ENCODE measurements at regions not wholly inside any gene's neighbourhood (a gene's known extent, or its start where the extent isn't known, plus 50 kb on each side); places are given as distances from the start of the nearest gene placed in this dataset.
"Not testable (repeated sequence)": the region's sequence is repeated elsewhere in the genome, so short reads cannot be mapped to it uniquely, and the experiment has no call there.

DNA sequence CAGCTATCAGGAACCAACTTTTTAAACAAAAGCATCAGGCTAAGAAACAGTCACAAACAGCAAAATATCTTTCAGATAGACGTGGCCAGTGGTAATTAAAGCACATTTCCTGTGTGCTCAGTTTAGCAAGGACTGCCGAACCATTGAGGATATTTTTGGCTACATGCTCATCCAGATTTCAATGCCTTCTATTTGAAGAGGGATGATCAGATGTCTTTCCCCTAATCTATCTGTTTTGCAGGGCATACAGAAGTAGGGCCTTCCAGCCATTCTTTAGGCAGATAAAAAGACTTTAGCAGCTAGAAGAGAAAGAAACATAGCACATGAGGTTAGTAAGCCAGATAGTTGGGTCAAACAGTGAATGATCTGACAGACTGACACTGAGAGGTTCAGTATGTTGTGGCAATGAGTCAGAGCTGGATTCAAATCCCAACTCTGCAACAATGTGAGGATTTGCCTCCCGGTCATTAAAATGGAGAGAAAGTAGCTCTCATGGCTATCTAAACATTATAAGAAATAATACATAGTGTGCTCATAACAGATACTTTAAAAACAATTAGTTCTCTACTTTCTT lies 100.0 kb upstream of the PRKG2 start:
- no peak overlapping the region for H2BK120ac ChIP-seq (ENCODE audit: low read depth, low read length)
- H4K5ac ChIP-seq (ENCODE audit: low read length): no peak overlapping the region
- H3K36me3 ChIP-seq (ENCODE audit: control insufficient read depth, insufficient read depth, low read length): no peaks in the 10 kb centered on the region
- no peak overlapping the region for H2BK15ac ChIP-seq (replicated peaks; ENCODE audit: low read depth)
- no peak overlapping the region for H3K9ac ChIP-seq (ENCODE audit: low read length)
- H3K4me3 ChIP-seq (ENCODE audit: low read length): no peak overlapping the region
- no peak overlapping the region for H3K18ac ChIP-seq (ENCODE audit: low read length)
- H3K4me1 ChIP-seq (ENCODE audit: control insufficient read depth, low read depth, low read length): no peaks in the 10 kb centered on the region
- H4K8ac ChIP-seq (ENCODE audit: low read depth, low read length): no peak overlapping the region
- no peak overlapping the region for H3K56ac ChIP-seq (ENCODE audit: low read length)
- no peak overlapping the region for H2BK5ac ChIP-seq (ENCODE audit: low read length)
- no peak overlapping the region for H3K27ac ChIP-seq (ENCODE audit: low read depth, low read length)
- no peak overlapping the region for H3K23ac ChIP-seq (ENCODE audit: low read length)
- no peaks in the 10 kb centered on the region for H3K79me2 ChIP-seq (ENCODE audit: control insufficient read depth, insufficient read depth, low read length)
- no peaks in the 10 kb centered on the region for H3K27me3 ChIP-seq (ENCODE audit: insufficient read depth, low read length, poor library complexity)
- H3K79me1 ChIP-seq (ENCODE audit: low read length): no peaks in the 10 kb centered on the region
- H3K4me2 ChIP-seq (ENCODE audit: low read length): no peak overlapping the region
- no peak for DNase-seq
- no peak overlapping the region for H3K4ac ChIP-seq (ENCODE audit: low read depth, low read length)
- no CpG with 5 or more reads among the region's 3 CpGs for WGBS (ENCODE audit: extremely low coverage, insufficient coverage, low lambda C conversion rate)
- H2AK5ac ChIP-seq (ENCODE audit: low read length): no peak overlapping the region

DNA sequence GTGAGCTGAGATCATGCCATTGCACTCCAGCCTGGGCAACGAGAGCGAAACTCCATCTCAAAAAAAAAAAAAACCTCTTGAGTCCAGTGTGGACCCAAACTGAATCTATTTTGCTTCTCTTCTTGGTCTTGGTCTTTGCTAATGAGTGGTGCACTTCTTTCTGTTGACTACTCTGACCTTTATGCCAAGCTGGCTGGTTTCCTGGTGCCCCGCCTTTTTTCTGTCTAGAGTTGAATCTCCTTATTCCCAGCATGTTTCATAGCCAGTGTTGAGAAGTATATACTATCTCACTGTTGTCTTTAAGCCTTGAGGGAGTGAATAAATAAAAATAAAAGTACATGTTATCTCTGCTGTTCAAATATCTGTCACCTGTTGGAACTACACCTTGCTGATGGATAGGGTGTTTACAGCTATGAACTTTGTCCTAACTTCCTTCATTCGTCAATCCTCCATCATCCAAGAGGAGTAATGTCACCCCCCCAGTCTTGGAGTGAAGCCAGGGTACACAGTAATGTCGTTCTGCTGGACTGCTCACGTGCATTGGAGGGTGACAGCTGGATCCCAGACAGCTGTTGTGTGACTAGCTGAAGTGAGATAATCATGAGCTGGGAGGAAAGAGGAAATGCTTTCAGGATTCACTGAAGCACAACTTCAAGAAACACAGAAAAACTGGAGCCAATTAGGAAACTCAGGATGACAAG lies 99.3 kb upstream of the PRKG2 start:
- no peaks in the 10 kb centered on the region for H3K79me2 ChIP-seq (ENCODE audit: control insufficient read depth, insufficient read depth, low read length)
- H3K18ac ChIP-seq (ENCODE audit: low read length): no peak overlapping the region
- H3K79me1 ChIP-seq (ENCODE audit: low read length): no peaks in the 10 kb centered on the region
- no peak overlapping the region for H3K23ac ChIP-seq (ENCODE audit: low read length)
- no peak overlapping the region for H2BK120ac ChIP-seq (ENCODE audit: low read depth, low read length)
- no peak overlapping the region for H4K8ac ChIP-seq (ENCODE audit: low read depth, low read length)
- no peak overlapping the region for H4K5ac ChIP-seq (ENCODE audit: low read length)
- no peak overlapping the region for H3K9ac ChIP-seq (ENCODE audit: low read length)
- H3K56ac ChIP-seq (ENCODE audit: low read length): no peak overlapping the region
- H2BK5ac ChIP-seq (ENCODE audit: low read length): no peak overlapping the region
- no peak overlapping the region for H2AK5ac ChIP-seq (ENCODE audit: low read length)
- H2BK15ac ChIP-seq (replicated peaks; ENCODE audit: low read depth): no peak overlapping the region
- WGBS (ENCODE audit: extremely low coverage, insufficient coverage, low lambda C conversion rate): no CpG with 5 or more reads among the region's 6 CpGs
- H3K27ac ChIP-seq (ENCODE audit: low read depth, low read length): no peak overlapping the region
- H3K4me3 ChIP-seq (ENCODE audit: low read length): no peak overlapping the region
- no peaks in the 10 kb centered on the region for H3K4me1 ChIP-seq (ENCODE audit: control insufficient read depth, low read depth, low read length)
- H3K27me3 ChIP-seq (ENCODE audit: insufficient read depth, low read length, poor library complexity): no peaks in the 10 kb centered on the region
- H3K36me3 ChIP-seq (ENCODE audit: control insufficient read depth, insufficient read depth, low read length): no peaks in the 10 kb centered on the region
- DNase-seq: no peak
- H3K4ac ChIP-seq (ENCODE audit: low read depth, low read length): no peak overlapping the region
- no peak overlapping the region for H3K4me2 ChIP-seq (ENCODE audit: low read length)

DNA sequence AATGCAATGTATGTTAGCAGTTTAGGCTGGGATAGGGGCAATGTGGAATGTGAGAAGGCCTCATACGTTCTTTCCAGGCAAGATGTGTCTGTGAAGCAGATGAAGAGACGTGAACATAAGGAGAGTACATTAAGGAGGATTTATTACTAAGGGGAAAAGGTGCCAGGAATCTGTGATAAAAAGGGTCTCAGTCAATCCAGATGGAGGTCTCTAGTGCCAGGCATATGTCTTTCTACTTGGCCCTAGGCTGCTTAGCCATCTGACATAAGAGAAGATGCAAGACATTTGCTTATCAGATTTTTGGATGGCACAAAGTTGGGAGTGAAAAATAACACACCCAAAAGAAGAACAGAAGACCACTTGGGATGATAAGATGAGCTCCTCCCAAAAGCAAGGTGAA lies 93.0 kb upstream of the PRKG2 start:
- Histone ChIP-seq H4K5ac (ENCODE audit: low read length) (no peak overlapping the region), H3K36me3 (ENCODE audit: control insufficient read depth, insufficient read depth, low read length) (no peaks in the 10 kb centered on the region), H2BK15ac (replicated peaks; ENCODE audit: low read depth) (no peak overlapping the region), H3K9ac (ENCODE audit: low read length) (no peak overlapping the region), H3K23ac (ENCODE audit: low read length) (no peak overlapping the region), H3K27me3 (ENCODE audit: insufficient read depth, low read length, poor library complexity) (no peaks in the 10 kb centered on the region), H3K4me2 (ENCODE audit: low read length) (no peak overlapping the region), H3K4me1 (ENCODE audit: control insufficient read depth, low read depth, low read length) (no peaks in the 10 kb centered on the region), H4K8ac (ENCODE audit: low read depth, low read length) (no peak overlapping the region), H3K79me2 (ENCODE audit: control insufficient read depth, insufficient read depth, low read length) (no peaks in the 10 kb centered on the region), H3K4me3 (ENCODE audit: low read length) (no peak overlapping the region), H3K18ac (ENCODE audit: low read length) (no peak overlapping the region), H3K56ac (ENCODE audit: low read length) (no peak overlapping the region), H3K27ac (ENCODE audit: low read depth, low read length) (no peak overlapping the region), H3K4ac (ENCODE audit: low read depth, low read length) (no peak overlapping the region), H2AK5ac (ENCODE audit: low read length) (no peak overlapping the region), H3K79me1 (ENCODE audit: low read length) (no peaks in the 10 kb centered on the region), H2BK5ac (ENCODE audit: low read length) (no peak overlapping the region), H2BK120ac (ENCODE audit: low read depth, low read length) (no peak overlapping the region)
- no CpG with 5 or more reads among the region's 2 CpGs for WGBS (ENCODE audit: extremely low coverage, insufficient coverage, low lambda C conversion rate)
- no peak for DNase-seq

DNA sequence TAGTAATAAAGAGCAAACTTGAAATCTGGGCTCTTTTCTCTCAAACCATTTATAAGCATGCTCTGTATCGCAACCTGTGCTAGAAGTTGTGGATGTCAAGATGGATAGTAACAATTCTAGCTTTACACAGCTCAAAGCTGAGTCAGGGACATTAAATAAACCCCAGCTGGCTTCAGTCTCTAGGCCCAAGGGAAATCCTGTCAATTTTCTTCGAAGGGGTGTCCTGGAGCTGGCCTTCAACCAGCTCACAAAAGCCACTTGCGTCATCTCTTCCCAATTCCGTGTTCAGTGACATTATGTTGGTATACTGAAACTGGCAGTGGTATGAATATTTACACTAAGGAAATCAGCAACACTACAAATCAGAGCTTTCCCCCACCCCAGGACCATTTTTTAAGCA lies 89.8 kb upstream of the PRKG2 start:
- no peak overlapping the region for H3K4me2 ChIP-seq (ENCODE audit: low read length)
- no peak overlapping the region for H3K9ac ChIP-seq (ENCODE audit: low read length)
- H2BK15ac ChIP-seq (replicated peaks; ENCODE audit: low read depth): no peak overlapping the region
- H2AK5ac ChIP-seq (ENCODE audit: low read length): no peak overlapping the region
- H3K79me1 ChIP-seq (ENCODE audit: low read length): no peaks in the 10 kb centered on the region
- no peak overlapping the region for H3K4ac ChIP-seq (ENCODE audit: low read depth, low read length)
- no peak overlapping the region for H2BK5ac ChIP-seq (ENCODE audit: low read length)
- no peak overlapping the region for H3K4me3 ChIP-seq (ENCODE audit: low read length)
- H3K36me3 ChIP-seq (ENCODE audit: control insufficient read depth, insufficient read depth, low read length): no peaks in the 10 kb centered on the region
- no peaks in the 10 kb centered on the region for H3K79me2 ChIP-seq (ENCODE audit: control insufficient read depth, insufficient read depth, low read length)
- no peak for DNase-seq
- H3K4me1 ChIP-seq (ENCODE audit: control insufficient read depth, low read depth, low read length): no peaks in the 10 kb centered on the region
- no peak overlapping the region for H2BK120ac ChIP-seq (ENCODE audit: low read depth, low read length)
- H3K23ac ChIP-seq (ENCODE audit: low read length): no peak overlapping the region
- no peak overlapping the region for H3K56ac ChIP-seq (ENCODE audit: low read length)
- no peaks in the 10 kb centered on the region for H3K27me3 ChIP-seq (ENCODE audit: insufficient read depth, low read length, poor library complexity)
- no CpG with 5 or more reads among the region's 4 CpGs for WGBS (ENCODE audit: extremely low coverage, insufficient coverage, low lambda C conversion rate)
- no peak overlapping the region for H4K8ac ChIP-seq (ENCODE audit: low read depth, low read length)
- no peak overlapping the region for H3K27ac ChIP-seq (ENCODE audit: low read depth, low read length)
- no peak overlapping the region for H4K5ac ChIP-seq (ENCODE audit: low read length)
- no peak overlapping the region for H3K18ac ChIP-seq (ENCODE audit: low read length)

DNA sequence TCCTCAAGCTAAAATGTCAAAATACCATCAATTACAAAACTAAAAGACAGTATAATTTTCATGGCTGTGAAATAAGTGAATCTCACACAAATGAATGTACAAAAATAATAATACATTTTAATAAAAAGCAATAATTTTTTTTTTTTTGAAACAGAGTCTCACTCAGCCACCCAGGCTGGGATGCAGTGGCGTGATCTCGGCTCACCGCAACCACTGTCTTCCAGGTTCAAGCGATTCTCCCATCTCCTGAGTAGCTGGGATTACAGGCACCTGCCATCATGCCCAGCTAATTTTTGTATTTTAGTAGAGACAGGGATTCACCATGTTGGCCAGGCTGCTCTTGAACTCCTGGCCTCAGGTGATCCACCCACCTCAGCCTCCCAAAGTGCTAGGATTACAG lies 85.3 kb upstream of the PRKG2 start:
- WGBS (ENCODE audit: extremely low coverage, insufficient coverage, low lambda C conversion rate): no CpG with 5 or more reads among the region's 4 CpGs

DNA sequence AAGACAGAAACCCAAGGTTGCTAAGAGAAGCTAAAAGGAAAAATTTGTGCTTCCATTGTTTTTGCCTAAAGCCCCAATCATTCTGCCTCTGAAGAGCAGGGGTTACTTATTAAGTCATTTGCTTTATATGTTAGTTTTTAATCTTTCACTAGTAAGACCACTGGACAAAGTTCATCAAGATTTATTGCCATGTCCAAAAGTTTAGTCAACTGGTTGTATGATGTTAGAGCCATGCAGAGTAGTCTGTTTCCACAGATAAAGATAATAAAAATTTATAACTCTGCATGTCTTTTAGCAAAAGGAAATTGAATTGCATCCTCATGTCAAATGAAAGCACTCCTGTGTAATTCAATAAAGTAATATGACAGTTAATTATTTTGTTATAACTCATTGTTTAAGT lies 75.8 kb upstream of the PRKG2 start:
- Histone ChIP-seq H3K18ac (ENCODE audit: low read length) (no peak overlapping the region), H4K5ac (ENCODE audit: low read length) (no peak overlapping the region), H3K56ac (ENCODE audit: low read length) (no peak overlapping the region), H3K27me3 (ENCODE audit: insufficient read depth, low read length, poor library complexity) (no peaks in the 10 kb centered on the region), H2BK15ac (replicated peaks; ENCODE audit: low read depth) (no peak overlapping the region), H2AK5ac (ENCODE audit: low read length) (no peak overlapping the region), H3K4me1 (ENCODE audit: control insufficient read depth, low read depth, low read length) (no peaks in the 10 kb centered on the region), H3K27ac (ENCODE audit: low read depth, low read length) (no peak overlapping the region), H3K79me2 (ENCODE audit: control insufficient read depth, insufficient read depth, low read length) (no peaks in the 10 kb centered on the region), H3K79me1 (ENCODE audit: low read length) (no peaks in the 10 kb centered on the region), H3K9ac (ENCODE audit: low read length) (no peak overlapping the region), H2BK5ac (ENCODE audit: low read length) (no peak overlapping the region), H3K23ac (ENCODE audit: low read length) (no peak overlapping the region), H3K4me3 (ENCODE audit: low read length) (no peak overlapping the region), H4K8ac (ENCODE audit: low read depth, low read length) (no peak overlapping the region), H3K36me3 (ENCODE audit: control insufficient read depth, insufficient read depth, low read length) (no peaks in the 10 kb centered on the region), H3K4me2 (ENCODE audit: low read length) (no peak overlapping the region), H2BK120ac (ENCODE audit: low read depth, low read length) (no peak overlapping the region), H3K4ac (ENCODE audit: low read depth, low read length) (no peak overlapping the region)
- DNase-seq: no peak

More for the DNA sequence above, 85.3 kb upstream of the PRKG2 start:
- not testable (repeated sequence) for H3K4me3 ChIP-seq (ENCODE audit: low read length); H2BK120ac ChIP-seq (ENCODE audit: low read depth, low read length); H4K5ac ChIP-seq (ENCODE audit: low read length); H2AK5ac ChIP-seq (ENCODE audit: low read length); H3K23ac ChIP-seq (ENCODE audit: low read length); H2BK5ac ChIP-seq (ENCODE audit: low read length); H2BK15ac ChIP-seq (replicated peaks; ENCODE audit: low read depth); H3K56ac ChIP-seq (ENCODE audit: low read length); H3K27ac ChIP-seq (ENCODE audit: low read depth, low read length); H3K9ac ChIP-seq (ENCODE audit: low read length); H3K79me1 ChIP-seq (ENCODE audit: low read length); H3K18ac ChIP-seq (ENCODE audit: low read length); H4K8ac ChIP-seq (ENCODE audit: low read depth, low read length); H3K4ac ChIP-seq (ENCODE audit: low read depth, low read length); H3K79me2 ChIP-seq (ENCODE audit: control insufficient read depth, insufficient read depth, low read length); H3K4me1 ChIP-seq (ENCODE audit: control insufficient read depth, low read depth, low read length); H3K27me3 ChIP-seq (ENCODE audit: insufficient read depth, low read length, poor library complexity); H3K4me2 ChIP-seq (ENCODE audit: low read length); DNase-seq; H3K36me3 ChIP-seq (ENCODE audit: control insufficient read depth, insufficient read depth, low read length)

All from mesendoderm (in vitro differentiated cells).